ENCODE measurements at regions not wholly inside any gene's neighbourhood (a gene's known extent, or its start where the extent isn't known, plus 50 kb on each side); places are given as distances from the start of the nearest gene placed in this dataset.
"Not testable (repeated sequence)": the region's sequence is repeated elsewhere in the genome, so short reads cannot be mapped to it uniquely, and the experiment has no call there.

DNA sequence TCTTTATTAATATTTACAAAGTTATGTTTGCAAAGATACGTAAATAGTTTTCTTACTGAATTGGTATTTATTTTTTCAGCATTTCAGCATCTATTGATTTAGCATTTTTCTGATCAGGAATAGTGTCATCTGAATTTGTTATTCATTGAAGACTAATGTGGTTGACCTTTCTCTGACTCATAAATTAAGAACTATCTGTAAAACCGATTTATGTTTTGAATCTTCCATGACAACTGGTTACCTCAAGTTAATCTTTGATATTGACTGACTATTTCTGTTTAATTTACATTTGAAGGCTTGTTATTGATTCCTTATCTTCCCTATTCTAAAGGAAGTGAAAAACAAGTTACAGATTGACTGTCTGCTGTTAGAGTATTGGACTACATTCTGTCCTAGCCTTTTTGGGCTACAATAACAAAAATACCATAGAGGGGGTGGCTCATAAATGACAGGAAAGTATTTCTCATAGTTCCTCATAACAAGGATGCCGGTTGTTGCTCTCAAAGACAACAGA is 1131.4 kb downstream of the PLA2G4A start:
- H3K27ac Mint-ChIP-seq = no peak overlapping the region
- H3K9me3 Mint-ChIP-seq = no peaks in the 10 kb centered on the region
- no peaks in the 10 kb centered on the region for H3K36me3 Mint-ChIP-seq (ENCODE audit: low read depth)

DNA sequence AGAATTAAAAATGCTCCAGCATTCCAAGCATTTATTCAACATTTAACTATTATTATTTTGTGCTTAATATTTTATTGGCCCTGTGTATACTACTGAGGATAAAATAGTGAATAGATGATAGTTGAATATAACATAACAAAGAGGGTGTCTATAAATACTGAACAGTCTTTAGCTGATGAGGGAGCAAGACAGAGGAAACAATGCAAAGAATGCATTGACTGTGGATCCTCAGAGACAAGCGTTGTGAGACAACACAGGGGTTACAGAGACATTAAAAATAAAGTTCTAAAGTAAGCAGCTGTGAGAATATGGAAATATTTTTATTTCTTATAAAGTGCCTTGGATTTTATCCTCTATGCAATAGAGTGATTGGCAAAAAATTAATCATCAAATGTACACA is 1133.1 kb downstream of the PLA2G4A start:
- Mint-ChIP-seq H3K27me3 (no peaks in the 10 kb centered on the region), H3K9me3 (no peaks in the 10 kb centered on the region), H3K4me1 (no peaks in the 10 kb centered on the region), H3K36me3 (ENCODE audit: low read depth) (no peaks in the 10 kb centered on the region), H3K27ac (no peak overlapping the region), H3K4me3 (no peak overlapping the region)
- DNase-seq = no peak
- intact Hi-C loops (cut with micrococcal nuclease) = no loop called here

More for the DNA sequence above, 1131.4 kb downstream of the PLA2G4A start:
- no peak for DNase-seq
- no peak overlapping the region for H3K4me3 Mint-ChIP-seq
- intact Hi-C loops (cut with micrococcal nuclease) = no loop called here
- no peaks in the 10 kb centered on the region for H3K27me3 Mint-ChIP-seq
- no peaks in the 10 kb centered on the region for H3K4me1 Mint-ChIP-seq

DNA sequence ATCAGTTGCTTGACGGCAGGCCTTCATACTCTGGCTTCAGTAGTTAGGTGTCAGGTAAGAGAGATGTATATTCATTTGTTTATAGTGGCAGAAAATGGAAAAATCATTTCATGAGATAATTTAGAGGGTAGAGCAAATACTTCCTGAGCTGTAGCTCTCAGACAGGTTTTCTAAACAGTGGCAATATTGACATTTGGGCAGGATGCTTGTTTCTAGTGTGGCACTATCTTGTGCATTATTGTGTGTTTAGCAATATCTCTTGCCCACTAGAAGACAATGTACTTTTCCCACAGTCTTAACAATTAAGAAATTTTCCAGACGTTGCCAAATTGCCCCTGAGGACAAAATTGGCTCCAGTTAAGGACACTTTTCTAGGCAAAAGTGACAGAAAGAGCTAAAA is 1143.1 kb downstream of the PLA2G4A start:
- intact Hi-C loops (cut with micrococcal nuclease) = no loop called here
- Mint-ChIP-seq H3K4me1 (no peaks in the 10 kb centered on the region), H3K4me3 (no peak overlapping the region), H3K27me3 (no peaks in the 10 kb centered on the region), H3K9me3 (no peaks in the 10 kb centered on the region), H3K36me3 (ENCODE audit: low read depth) (no peaks in the 10 kb centered on the region), H3K27ac (no peak overlapping the region)
- no peak for DNase-seq

DNA sequence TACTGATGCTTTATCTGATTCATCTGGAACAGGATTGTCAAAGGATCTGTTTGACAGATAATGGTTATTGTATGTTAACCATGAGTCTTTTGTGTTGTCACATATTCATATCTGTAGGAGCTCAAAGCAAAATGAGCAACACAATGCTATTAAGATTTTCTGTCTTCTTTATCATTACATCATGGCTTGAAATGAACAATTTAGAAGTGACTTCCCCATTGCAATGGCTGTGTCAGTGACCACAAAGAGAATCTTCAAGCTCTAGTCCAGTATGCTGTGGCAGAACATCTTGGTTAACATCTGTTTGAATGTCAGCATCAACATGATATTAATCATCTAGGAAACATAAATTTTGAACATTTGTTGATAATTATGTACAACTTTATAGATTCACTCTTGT is 1148.5 kb downstream of the PLA2G4A start:
- intact Hi-C loops (cut with micrococcal nuclease) = no loop called here
- H3K9me3 Mint-ChIP-seq = no peaks in the 10 kb centered on the region
- H3K27me3 Mint-ChIP-seq = no peaks in the 10 kb centered on the region
- H3K27ac Mint-ChIP-seq = no peak overlapping the region
- no peaks in the 10 kb centered on the region for H3K36me3 Mint-ChIP-seq (ENCODE audit: low read depth)
- H3K4me3 Mint-ChIP-seq = no peak overlapping the region
- no peak for DNase-seq
- H3K4me1 Mint-ChIP-seq = no peaks in the 10 kb centered on the region

DNA sequence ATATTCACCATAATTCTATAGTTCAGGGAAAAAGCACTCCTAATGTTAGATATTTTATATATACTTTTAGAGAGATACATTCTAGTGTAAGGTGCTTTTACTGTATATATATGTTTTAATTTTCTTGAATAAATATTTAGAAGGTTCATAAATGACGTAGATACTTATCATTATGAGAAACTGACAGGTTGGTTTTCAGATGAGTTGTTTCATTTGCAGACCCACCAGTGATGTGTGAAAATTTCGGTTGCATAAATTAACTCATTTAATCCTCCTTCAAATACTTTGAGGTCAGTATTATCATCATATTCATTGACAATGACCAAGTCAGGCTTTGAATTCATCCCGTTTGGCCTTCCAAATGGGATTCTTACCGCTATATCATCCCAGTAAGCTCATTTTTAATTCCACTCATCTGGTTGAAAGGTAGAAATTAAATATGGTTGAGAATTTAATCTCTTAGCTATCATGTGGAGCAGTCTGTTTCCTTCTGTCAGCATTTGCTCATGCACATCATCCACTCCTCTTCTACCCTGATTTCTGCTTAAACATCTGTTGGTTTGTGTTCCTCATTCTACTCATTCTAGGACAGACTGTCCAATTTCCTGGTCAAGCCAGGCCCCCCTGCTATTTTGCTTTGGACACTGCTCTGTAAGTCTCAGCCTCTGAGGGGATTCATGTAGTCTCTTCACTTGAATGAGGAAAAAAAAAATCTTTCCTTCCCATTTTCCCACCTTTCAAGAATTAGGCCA is 1156.6 kb downstream of the PLA2G4A start:
- Mint-ChIP-seq H3K4me3 (no peak overlapping the region), H3K36me3 (ENCODE audit: low read depth) (no peaks in the 10 kb centered on the region), H3K4me1 (no peaks in the 10 kb centered on the region), H3K27me3 (no peaks in the 10 kb centered on the region), H3K9me3 (no peaks in the 10 kb centered on the region), H3K27ac (no peak overlapping the region)
- intact Hi-C loops (cut with micrococcal nuclease) = no loop called here
- DNase-seq = no peak

DNA sequence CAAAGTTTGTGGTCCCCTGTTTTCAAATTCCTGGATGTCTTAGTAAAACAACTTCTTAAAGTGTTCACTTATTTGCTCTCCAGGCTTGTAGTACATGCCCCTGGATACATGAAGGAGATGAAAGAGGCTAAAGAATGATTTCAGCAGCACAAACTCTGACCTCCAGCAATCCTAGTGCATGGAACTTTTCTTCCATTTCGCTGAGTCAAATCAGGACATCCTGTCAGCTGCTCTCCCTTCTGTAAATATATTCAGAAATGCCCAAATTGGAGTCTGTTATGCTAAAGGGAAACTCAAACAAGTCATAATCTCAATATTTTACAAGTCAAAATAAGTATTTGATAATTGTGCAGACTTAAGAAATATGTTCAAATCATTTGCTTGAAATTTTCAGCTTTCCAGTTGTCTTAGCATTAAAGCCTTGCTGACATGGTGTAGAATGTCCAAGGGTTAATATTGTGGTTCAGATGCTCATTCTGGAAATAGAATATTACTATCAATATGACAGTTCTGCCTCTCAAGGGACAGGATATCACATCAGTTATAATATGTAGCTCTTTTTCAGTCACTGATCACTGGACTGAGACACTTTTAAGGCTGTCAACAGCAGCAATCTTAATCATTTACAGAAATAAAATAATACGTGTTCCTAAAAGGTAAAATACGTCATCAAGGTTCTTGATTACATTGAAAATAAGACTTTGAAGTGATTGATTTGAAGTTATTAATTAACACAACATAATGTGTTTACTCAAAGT is 1157.3 kb downstream of the PLA2G4A start:
- Mint-ChIP-seq H3K4me1 (no peaks in the 10 kb centered on the region), H3K9me3 (no peaks in the 10 kb centered on the region), H3K27ac (no peak overlapping the region), H3K36me3 (ENCODE audit: low read depth) (no peaks in the 10 kb centered on the region), H3K27me3 (no peaks in the 10 kb centered on the region), H3K4me3 (no peak overlapping the region)
- DNase-seq = no peak
- intact Hi-C loops (cut with micrococcal nuclease) = no loop called here

DNA sequence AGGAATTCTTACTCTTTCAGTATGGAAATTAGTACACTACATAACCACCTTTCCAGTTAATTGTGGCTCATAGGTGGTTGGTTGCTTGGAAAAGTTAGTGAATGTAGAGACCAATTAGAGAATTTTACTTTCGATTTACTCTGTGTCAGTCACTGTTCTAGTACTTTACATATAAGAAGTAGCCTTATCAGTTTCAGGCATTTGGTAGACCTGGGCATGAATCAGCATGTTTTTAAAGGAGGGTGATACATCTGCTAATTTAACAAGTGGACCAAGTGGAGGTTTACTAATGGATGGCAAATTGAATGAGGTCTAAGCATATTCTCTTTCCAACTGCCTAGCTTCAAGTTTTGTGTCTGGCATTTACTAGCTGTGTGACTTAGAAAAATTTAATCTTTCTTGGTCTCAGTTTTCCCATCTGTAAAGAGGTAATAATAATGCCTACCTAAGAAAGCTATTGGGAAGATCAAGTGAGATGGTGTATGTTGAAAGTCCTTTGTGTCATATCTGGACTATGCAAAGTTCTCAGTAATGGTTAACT is 1158.6 kb downstream of the PLA2G4A start:
- Mint-ChIP-seq H3K9me3 (no peaks in the 10 kb centered on the region), H3K36me3 (ENCODE audit: low read depth) (no peaks in the 10 kb centered on the region), H3K4me3 (no peak overlapping the region), H3K4me1 (no peaks in the 10 kb centered on the region), H3K27ac (no peak overlapping the region), H3K27me3 (no peaks in the 10 kb centered on the region)
- DNase-seq = no peak
- intact Hi-C loops (cut with micrococcal nuclease) = no loop called here

DNA sequence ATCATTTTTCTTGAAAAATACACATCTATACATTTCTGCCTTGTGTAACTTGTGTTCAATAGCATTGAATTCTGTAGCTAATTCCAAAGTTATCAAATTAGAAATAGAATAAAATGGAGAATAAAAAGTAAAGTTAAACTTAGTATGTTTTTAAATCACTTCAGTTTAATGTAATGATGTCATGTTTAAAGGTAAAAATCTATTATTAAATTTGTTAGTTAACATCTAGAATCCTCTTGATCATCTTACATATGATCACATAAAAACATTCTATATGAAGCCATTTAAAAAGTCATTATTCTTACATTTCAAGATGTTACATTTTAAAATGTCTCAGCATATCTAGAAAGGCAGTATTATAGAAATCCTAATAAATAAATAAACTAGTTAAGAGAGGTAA is 1163.2 kb downstream of the PLA2G4A start:
- H3K4me1 Mint-ChIP-seq = no peaks in the 10 kb centered on the region
- no peak overlapping the region for H3K4me3 Mint-ChIP-seq
- no peaks in the 10 kb centered on the region for H3K9me3 Mint-ChIP-seq
- H3K36me3 Mint-ChIP-seq (ENCODE audit: low read depth) = no peaks in the 10 kb centered on the region
- H3K27ac Mint-ChIP-seq = no peak overlapping the region
- no peaks in the 10 kb centered on the region for H3K27me3 Mint-ChIP-seq
- DNase-seq = no peak
- intact Hi-C loops (cut with micrococcal nuclease) = no loop called here

DNA sequence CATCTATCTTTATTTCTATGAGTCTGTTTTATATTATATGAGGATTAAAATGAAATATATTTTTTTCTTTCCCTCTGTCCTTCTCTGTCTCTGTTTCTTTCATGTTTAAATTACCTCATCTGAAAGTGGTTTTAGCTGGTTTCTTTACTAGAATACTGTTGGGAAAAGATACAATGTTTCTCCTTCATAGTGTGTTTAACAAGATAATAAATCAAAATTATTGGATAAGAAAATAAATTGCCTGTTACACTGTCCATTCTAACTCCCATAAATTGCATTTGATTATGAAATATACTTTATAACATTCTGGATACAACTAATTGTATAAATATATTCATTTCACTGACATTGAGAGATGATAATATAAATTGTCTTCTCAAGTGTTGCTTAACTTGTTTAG is 1168.0 kb downstream of the PLA2G4A start:
- intact Hi-C loops (cut with micrococcal nuclease) = no loop called here
- Mint-ChIP-seq H3K27me3 (no peaks in the 10 kb centered on the region), H3K9me3 (no peaks in the 10 kb centered on the region), H3K4me3 (no peak overlapping the region), H3K4me1 (no peaks in the 10 kb centered on the region), H3K36me3 (ENCODE audit: low read depth) (no peaks in the 10 kb centered on the region), H3K27ac (no peak overlapping the region)
- no peak for DNase-seq

DNA sequence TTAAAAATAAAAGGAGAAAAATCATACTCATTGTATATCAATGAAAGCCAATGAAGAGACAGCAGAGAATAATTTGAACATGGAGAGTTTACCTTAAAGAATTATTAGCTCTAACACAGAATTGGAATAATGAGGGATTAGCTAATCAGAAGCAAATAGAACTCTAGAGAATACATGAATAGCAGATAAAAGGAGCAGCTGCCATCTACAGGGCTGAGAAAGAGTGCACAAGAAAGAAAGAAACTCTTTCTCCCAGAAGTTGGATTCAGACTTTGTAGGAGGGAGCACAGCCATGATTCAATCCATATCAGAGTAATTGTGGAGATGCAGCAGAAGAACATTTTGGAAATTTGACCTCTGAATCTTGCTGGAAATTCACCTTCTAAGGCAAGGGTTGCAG is 1171.2 kb downstream of the PLA2G4A start:
- Mint-ChIP-seq H3K9me3 (no peaks in the 10 kb centered on the region), H3K27me3 (no peaks in the 10 kb centered on the region), H3K4me1 (no peaks in the 10 kb centered on the region), H3K4me3 (no peak overlapping the region), H3K36me3 (ENCODE audit: low read depth) (no peaks in the 10 kb centered on the region), H3K27ac (no peak overlapping the region)
- intact Hi-C loops (cut with micrococcal nuclease) = no loop called here
- DNase-seq = no peak

DNA sequence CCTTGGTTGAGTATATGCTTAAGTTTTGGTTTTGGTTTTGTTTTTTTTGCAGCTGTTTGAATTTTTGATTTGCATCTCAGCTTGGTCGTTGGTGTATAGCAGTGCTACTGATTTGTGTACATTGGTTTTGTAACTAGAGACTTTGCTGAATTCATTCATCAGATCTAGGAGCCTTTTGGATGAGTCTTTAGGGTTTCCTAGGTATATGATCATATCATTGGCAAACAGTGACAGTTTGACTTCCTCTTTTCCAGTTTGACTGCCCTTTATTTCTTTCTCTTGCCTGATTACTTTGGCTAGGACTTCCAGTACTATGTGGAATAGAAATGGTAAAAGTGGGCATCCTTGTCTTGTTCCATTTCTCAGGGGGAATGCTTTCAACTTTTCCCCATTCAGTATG is 1174.9 kb downstream of the PLA2G4A start:
- intact Hi-C loops (cut with micrococcal nuclease); H3K27me3 Mint-ChIP-seq; H3K27ac Mint-ChIP-seq; H3K9me3 Mint-ChIP-seq; H3K4me3 Mint-ChIP-seq; H3K4me1 Mint-ChIP-seq; H3K36me3 Mint-ChIP-seq (ENCODE audit: low read depth); DNase-seq: not testable (repeated sequence)

DNA sequence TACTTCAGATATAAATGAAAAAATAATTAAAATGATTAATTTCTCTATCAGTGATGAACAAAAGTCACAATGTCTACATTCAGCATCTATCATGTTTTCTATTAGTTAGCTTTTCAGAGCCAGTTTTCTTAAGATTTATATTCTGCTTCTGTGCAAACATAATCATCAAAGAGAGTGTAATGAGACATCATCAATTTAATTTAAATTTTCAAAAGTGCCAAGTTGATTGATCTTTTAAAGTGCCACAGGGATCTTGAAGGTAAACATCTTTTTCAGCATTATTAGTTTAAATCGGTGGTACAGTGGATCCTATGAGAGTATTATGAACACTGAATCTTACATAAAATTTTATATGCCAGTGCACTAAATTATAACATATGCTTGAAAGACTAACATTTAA is 1176.1 kb downstream of the PLA2G4A start:
- intact Hi-C loops (cut with micrococcal nuclease) = no loop called here
- DNase-seq = no peak
- H3K9me3 Mint-ChIP-seq = no peaks in the 10 kb centered on the region
- no peaks in the 10 kb centered on the region for H3K27me3 Mint-ChIP-seq
- H3K27ac Mint-ChIP-seq = no peak overlapping the region
- H3K36me3 Mint-ChIP-seq (ENCODE audit: low read depth) = no peaks in the 10 kb centered on the region
- H3K4me1 Mint-ChIP-seq = no peaks in the 10 kb centered on the region
- no peak overlapping the region for H3K4me3 Mint-ChIP-seq

DNA sequence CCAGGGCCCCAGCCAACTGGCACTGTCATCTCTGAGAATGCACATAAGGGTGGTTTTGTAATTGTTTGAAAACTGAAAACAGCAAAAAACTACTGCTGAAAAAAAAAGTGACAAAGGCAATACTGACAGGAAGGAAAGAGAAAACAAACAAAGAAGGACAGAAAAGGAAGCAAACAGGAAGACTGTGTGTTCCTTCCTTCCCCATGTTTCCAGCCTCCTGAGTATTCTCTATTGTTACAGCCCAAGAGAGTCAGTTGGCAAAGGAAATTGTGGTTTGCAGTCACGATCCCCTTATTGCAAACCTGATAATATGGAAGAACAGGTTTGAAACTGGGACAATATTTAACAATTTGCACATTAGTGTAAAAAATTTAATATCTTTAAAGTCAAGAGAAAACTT is 1177.6 kb downstream of the PLA2G4A start:
- Mint-ChIP-seq H3K9me3 (no peaks in the 10 kb centered on the region), H3K27me3 (no peaks in the 10 kb centered on the region), H3K4me3 (no peak overlapping the region), H3K27ac (no peak overlapping the region), H3K4me1 (no peaks in the 10 kb centered on the region), H3K36me3 (ENCODE audit: low read depth) (no peaks in the 10 kb centered on the region)
- DNase-seq = no peak
- intact Hi-C loops (cut with micrococcal nuclease) = no loop called here

DNA sequence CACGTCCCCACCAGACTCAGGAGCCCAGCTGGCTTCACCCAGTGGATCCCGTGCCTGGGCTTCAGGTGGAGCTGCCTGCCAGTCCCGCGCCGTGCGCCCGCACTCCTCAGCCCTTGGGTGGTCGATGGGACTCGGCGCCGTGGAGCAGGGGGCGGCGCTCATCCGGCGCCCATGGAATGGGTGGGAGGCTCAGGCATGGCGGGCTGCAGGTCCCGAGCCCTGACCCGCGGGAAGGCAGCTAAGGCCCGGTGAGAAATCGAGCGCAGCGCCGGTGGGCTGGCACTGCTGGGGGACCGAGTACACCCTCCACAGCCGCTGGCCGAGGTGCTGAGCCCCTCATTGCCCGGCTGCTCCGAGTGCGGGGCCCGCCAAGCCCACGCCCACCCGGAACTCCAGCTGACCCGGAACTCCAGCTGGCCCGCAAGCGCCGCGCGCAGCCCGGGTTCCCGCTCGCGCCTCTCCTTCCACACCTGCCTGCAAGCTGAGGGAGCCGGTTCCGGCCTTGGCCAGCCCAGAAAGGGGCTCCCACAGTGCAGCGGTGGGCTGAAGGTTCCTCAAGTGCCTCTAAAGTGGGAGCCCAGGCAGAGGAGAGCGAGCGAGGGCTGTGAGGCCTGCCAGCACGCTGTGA is 1184.6 kb downstream of the PLA2G4A start:
- intact Hi-C loops (cut with micrococcal nuclease); H3K36me3 Mint-ChIP-seq (ENCODE audit: low read depth); H3K4me3 Mint-ChIP-seq; H3K4me1 Mint-ChIP-seq; H3K27me3 Mint-ChIP-seq; H3K9me3 Mint-ChIP-seq; H3K27ac Mint-ChIP-seq; DNase-seq: not testable (repeated sequence)
